Thyroid gland (tissue), 4 donors: ENCODE measurements at regions not wholly inside any gene's neighbourhood (a gene's known extent, or its start where the extent isn't known, plus 50 kb on each side); places are given as distances from the start of the nearest gene placed in this dataset.

Experiments
- POLR2A ChIP-seq, 2 donors: fragments of 450-650 bp; IDR thresholded peaks; one replicate each; pipeline ENCODE4 v1.6.1; 2017; ENCODE audit warnings: antibody characterized with exemption in 2 of 2, mild to moderate bottlenecking in 2 of 2, moderate library complexity in 1 of 2
- TF ChIP-seq, protein P1 (sequence below), 6 experiments: fragments of 200-600 bp in 3 of 6; fragments of 450-650 bp in 3 of 6; sonication (generic) in 3 of 6; IDR thresholded peaks; one replicate each; pipeline ENCODE4 v1.5.1; 2016 to 2019; ENCODE audit warnings: antibody characterized with exemption in 6 of 6, mild to moderate bottlenecking in 2 of 6, inconsistent platforms in 1 of 6, moderate library complexity in 1 of 6

GRCh38 chr9:103407260-103407659 is 412.1 kb downstream of the CYLC2 start:
- TF ChIP-seq, protein P1, sequence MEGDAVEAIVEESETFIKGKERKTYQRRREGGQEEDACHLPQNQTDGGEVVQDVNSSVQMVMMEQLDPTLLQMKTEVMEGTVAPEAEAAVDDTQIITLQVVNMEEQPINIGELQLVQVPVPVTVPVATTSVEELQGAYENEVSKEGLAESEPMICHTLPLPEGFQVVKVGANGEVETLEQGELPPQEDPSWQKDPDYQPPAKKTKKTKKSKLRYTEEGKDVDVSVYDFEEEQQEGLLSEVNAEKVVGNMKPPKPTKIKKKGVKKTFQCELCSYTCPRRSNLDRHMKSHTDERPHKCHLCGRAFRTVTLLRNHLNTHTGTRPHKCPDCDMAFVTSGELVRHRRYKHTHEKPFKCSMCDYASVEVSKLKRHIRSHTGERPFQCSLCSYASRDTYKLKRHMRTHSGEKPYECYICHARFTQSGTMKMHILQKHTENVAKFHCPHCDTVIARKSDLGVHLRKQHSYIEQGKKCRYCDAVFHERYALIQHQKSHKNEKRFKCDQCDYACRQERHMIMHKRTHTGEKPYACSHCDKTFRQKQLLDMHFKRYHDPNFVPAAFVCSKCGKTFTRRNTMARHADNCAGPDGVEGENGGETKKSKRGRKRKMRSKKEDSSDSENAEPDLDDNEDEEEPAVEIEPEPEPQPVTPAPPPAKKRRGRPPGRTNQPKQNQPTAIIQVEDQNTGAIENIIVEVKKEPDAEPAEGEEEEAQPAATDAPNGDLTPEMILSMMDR (IDR thresholded peaks at IDR 0.05) = no peak
- TF ChIP-seq POLR2A (IDR thresholded peaks at IDR 0.05) = no peak
